Loucy (cell line): ENCODE measurements at regions not wholly inside any gene's neighbourhood (a gene's known extent, or its start where the extent isn't known, plus 50 kb on each side); places are given as distances from the start of the nearest gene placed in this dataset.

Experiments
- EZH2phosphoT487 ChIP-seq: fragments of 200-600 bp; IDR thresholded peaks from 2 replicates; pipeline ENCODE4 v1.6.1; 2018; ENCODE audit warnings: antibody characterized with exemption, mild to moderate bottlenecking, moderate library complexity, borderline replicate concordance
- TF ChIP-seq, protein P1 (sequence below): fragments of 200-600 bp; sonication (generic); conservative IDR thresholded peaks from 2 replicates; pipeline ENCODE4 v1.5.1; 2014; ENCODE audit warnings: mild to moderate bottlenecking, antibody characterized with exemption, low read length

DNA sequence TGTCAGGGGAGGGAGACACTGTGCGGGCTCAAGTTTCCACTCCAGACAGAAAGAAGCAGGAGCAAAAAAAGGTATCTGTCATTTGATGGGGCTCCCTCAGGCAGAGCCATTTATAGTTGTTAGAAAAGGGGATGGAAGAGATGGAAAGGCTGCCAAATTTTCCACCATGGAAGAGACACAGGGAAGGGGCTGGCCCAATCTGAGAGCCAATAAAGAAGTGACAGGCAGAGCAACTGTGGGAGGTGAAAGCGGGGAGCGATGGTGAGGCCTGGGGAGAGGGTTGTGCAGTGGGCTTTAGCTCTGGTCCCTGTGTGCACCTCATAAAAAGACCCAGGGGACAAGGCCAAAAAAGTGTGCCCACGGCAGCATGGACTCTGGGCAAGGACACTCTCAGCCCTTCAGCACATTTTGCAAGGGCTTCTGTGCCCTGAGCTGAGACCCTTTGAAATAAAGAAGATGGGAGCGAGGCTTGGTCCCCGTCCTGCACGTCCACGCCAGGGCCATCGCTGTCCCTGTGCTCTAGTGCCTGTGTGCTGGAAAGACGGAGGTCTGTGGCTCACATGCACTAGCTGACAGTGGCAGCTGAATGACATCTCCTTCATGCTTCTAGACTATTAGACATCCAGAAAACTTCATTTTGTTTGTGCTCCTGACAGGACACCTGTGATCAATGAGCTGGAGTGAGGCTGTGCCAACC is 456.7 kb upstream of the HS6ST1 start:
- no peak for TF ChIP-seq EZH2phosphoT487
- TF ChIP-seq, protein P1, sequence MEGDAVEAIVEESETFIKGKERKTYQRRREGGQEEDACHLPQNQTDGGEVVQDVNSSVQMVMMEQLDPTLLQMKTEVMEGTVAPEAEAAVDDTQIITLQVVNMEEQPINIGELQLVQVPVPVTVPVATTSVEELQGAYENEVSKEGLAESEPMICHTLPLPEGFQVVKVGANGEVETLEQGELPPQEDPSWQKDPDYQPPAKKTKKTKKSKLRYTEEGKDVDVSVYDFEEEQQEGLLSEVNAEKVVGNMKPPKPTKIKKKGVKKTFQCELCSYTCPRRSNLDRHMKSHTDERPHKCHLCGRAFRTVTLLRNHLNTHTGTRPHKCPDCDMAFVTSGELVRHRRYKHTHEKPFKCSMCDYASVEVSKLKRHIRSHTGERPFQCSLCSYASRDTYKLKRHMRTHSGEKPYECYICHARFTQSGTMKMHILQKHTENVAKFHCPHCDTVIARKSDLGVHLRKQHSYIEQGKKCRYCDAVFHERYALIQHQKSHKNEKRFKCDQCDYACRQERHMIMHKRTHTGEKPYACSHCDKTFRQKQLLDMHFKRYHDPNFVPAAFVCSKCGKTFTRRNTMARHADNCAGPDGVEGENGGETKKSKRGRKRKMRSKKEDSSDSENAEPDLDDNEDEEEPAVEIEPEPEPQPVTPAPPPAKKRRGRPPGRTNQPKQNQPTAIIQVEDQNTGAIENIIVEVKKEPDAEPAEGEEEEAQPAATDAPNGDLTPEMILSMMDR = no peak
